T47D (cell line): ENCODE measurements at regions not wholly inside any gene's neighbourhood (a gene's known extent, or its start where the extent isn't known, plus 50 kb on each side); places are given as distances from the start of the nearest gene placed in this dataset.

Source experiments
- DNase-seq, 2 experiments: peaks; one replicate each; pipeline versions ENCODE4 v3.0.0 to v3.0.0-alpha.2; 2011 to 2012; ENCODE audit warnings: low read depth in 1 of 2, low spot score in 1 of 2
- JUND ChIP-seq: IDR thresholded peaks from 2 replicates; pipeline ENCODE4 v1.6.1; 2012; ENCODE audit warnings: low read depth
- in situ Hi-C: cut with HindIII; loops from 2 replicates; pipeline ENCODE4 v1.10.0; 2016; ENCODE audit warnings: low sequenced_read_pairs, low pct_unique_long_range_greater_than_20kb

DNA sequence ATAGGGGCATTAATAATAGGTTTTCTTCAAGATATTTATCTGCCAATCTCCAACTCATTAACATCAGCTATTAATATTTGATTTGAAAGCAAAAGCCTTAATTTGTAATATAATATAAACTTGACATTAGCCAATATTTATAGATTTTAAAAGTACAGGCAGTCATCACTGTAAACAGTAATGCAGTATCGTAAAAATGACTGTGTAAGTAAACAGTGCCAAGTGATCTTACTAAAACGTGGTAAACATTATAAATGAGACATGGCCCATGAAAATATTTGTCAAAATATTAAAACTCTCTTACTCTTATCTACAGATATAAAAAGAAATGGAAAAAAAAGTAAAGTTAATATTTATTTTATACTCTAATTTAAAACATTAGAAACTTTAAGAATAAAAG lies 101.6 kb upstream of the EPHA6 start:
- no peak for TF ChIP-seq JUND
- no peak for DNase-seq
- in situ Hi-C loops: no loop called here

DNA sequence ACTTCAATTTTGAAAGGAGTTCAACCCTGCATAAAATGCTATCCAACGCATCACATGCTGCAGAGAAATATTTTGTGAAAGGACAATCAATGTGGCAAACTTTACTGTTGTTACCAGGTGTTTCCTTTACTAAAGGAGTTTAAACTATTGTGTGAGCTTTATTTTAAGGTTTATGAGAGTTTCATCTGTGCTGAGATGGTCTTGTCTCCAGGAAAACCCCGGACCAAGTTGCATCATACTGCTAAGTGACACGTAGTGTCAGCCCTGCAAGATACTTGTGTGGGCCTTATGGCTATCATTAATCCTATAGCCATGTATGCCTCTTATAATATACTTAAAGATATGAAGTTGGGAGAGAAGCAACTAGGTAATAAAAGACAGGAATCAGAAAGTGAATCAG lies 94.5 kb upstream of the EPHA6 start:
- in situ Hi-C loops: no loop called here
- DNase-seq: no peak
- TF ChIP-seq JUND: no peak

DNA sequence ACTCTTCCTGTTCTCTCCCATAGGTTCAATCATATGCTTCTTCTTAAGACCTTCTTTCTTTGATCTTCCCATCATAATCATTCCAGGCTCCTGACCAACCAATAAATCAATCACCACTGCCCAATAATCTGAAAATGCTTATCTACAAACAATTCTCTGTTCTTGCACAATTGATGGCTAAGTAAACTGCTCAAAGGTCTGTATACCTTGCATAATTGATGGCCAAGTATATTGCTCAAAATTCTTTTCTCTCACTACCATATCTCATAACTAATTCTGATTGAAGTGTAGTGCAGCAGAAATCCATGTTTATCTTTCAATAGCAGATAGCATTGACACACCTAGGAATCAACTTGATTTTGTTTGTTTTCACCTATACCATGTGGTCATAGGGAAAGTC lies 83.4 kb upstream of the EPHA6 start:
- TF ChIP-seq JUND: no peak
- no peak for DNase-seq
- in situ Hi-C loops: no loop called here

DNA sequence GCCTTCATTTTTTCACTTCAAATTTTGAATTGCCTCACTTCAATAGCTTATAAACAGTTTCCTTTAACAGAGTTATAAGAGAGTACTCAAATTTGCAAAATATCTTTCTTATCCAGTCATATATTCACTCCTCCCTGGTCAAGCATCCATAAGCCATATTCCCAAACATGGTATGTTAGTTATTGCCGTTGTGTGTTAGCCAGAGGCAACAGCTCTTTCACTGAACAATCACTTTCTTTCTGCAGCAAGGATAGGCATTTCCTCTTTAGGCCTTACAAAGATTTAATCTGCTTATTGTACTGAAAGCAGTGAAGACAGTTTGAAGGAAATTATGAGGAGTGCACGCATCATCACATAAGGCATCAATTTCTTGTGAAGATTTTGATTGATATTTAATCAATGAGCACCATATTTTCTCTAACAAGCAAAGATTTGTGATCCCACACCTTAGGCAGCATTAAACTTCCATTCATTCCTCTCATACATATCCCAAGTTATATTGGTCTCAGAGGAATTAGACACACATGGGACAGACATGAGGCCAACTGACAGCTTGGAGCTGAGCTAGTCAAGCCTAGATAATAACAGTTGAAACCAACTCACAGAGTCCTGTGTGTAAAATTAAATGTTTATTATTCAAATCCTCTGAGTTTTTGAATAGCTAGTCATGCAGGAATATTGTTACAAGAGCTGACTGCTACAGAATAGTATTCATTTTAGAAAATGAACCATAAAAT lies 80.0 kb upstream of the EPHA6 start:
- DNase-seq: no peak
- TF ChIP-seq JUND: no peak
- in situ Hi-C loops: no loop called here

DNA sequence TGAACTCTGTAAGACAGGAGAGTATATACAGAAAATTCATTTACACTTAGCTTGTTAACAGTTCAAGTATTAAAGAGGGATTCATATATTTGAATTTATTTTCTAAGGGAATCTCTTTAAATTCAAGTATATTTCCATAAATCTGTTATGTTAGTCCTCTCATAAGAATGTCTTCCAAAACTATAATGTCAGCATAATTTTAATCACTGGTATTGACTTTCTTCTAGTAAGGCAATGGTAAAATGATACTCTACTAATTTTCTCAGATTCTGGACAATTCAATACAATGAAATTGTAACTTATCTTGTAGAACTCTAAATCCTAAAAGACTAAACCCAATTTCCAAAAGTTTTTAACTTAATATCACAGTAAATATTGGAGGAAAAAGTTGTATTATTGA lies 66.3 kb upstream of the EPHA6 start:
- TF ChIP-seq JUND: no peak
- in situ Hi-C loops: no loop called here
- no peak for DNase-seq

DNA sequence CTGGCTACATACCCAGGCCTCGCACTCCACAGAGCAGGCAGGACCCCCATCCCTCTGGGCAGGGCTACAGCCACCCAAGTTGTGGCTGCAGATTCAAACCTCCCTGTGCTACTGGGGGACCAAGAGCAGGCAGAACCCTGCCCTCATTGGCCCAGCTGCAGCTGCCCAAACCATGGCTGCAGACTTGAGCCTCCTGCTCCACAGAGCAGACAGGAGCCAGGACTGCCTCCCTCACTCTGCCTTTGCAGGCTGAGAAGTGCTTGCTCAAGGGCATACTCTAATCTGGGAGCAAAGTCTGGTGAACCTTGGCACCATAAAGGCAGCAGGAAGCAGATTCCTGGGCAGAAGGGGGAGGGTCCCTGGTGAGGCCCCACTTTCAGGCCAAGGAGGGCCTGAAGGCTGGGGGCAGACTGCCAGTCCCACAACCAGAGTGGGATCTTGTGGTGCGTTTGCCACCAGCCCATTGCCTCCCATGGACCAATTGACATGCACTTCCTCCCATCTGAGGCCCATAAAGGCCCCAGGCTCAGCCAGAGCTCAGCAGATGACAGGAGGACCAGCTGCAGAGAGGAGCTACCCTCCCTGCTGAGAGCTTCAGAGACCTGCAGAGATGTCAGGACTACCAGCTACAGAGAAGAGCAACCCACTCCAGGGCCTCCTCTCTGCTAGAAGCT lies 64.2 kb upstream of the EPHA6 start:
- DNase-seq: no peak
- no peak for TF ChIP-seq JUND
- in situ Hi-C loops: no loop called here

DNA sequence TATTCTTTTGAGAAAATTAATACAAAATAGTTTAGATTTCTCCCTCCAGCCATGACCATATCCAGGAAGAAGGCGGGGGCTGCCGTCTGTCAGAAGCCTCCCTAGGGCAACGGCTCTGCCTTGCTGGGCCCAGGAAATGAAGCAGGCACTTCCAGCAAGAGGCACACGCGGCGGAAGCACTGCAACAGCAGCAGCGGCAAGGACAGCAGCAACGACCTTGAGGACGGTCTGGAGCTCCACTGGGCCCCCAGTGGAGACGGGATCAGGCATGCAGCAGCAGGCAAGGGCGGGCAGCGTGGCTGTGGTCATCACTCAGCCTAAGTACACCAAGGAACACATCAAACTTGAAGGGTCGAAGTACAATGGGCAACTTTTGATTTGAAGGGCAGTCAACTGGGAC lies 61.3 kb upstream of the EPHA6 start:
- in situ Hi-C loops: no loop called here
- DNase-seq: no peak
- no peak for TF ChIP-seq JUND

DNA sequence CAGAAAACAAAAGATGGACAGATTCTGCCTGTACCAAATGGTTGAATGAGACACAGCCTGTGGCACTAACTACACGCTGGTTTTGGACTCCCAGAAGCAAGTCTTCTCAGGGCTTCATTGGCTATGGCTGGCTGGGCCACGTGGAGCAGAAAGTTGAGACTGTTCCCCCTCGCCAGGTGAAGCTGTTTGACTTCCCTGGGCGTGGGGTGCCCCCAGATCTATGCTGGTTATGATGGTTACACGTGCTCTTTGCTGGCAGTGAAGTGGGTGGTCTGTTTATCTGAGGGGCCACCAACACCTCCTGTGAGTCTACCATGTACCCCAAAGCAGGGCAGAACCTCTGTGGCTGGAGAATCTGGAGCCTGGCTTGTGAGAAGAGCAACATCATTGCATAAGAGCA lies 60.3 kb upstream of the EPHA6 start:
- in situ Hi-C loops: no loop called here
- TF ChIP-seq JUND: no peak

DNA sequence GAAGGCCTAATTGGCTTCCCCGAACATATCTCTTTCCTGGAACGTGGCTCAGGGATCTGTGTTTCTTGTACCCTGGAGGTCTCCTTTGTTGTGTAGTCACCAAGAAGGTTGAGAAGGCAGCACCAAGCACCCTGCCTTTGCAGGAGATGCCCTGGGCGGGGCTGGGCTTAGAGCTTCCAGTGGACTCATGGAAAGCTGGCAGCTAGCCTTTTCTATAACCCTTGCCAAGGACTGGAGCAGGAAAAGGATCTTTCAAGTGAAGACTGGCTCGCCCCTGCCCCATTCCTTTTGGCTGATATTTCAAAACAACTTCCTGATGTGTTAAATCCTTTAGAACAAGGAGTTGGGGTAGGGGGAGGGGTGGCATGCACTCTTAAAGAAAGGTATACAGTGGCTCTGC lies 58.9 kb upstream of the EPHA6 start:
- DNase-seq: no peak

More for the DNA sequence above, 60.3 kb upstream of the EPHA6 start:
- no peak for DNase-seq

DNA sequence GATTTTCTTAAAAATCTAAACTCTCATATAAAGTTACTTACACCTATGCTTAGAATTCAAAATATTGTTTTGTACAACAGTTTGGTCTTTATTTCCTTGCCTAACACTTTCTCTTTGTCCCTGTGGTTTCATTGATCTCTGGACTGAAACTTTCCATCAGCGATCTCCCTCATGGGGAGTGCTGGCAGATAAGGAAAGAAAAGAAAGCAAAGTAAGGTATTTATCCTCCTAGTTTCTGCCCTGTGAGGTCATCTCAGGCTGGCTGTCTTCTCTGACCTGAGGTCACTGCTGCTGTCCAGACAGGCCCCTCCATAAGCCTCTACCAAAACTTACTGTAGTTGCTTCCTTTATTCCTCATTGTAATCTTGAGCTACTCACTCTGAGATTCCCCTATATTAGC lies 57.9 kb upstream of the EPHA6 start:
- no peak for TF ChIP-seq JUND
- in situ Hi-C loops: no loop called here
- DNase-seq: no peak

More for the DNA sequence above, 58.9 kb upstream of the EPHA6 start:
- TF ChIP-seq JUND: no peak
- in situ Hi-C loops: no loop called here

DNA sequence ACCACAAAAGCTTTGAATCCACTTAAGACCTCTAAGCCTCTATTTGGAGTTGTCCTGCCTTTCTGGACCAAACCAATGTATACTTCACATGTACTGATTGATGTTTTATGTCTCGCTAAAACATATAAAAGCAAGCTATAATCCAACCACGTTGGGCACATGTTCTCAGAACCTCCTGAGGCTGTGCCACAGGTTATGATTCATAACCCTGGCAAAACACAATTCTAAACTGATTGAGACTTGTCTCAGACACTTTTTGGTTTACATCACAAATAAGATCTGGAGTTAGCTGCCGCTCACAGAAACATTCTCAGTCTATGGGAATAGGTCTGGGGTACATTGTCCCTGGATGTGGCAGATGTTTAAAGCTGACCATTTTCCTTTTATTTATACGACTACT lies 53.4 kb upstream of the EPHA6 start:
- in situ Hi-C loops: no loop called here
- no peak for TF ChIP-seq JUND
- no peak for DNase-seq
